Breast epithelium (tissue), 3 donors: ENCODE measurements at regions not wholly inside any gene's neighbourhood (a gene's known extent, or its start where the extent isn't known, plus 50 kb on each side); places are given as distances from the start of the nearest gene placed in this dataset.

ENCODE experiments used
- POLR2AphosphoS5 ChIP-seq, 3 donors: sonication (generic); formaldehyde crosslinking; IDR thresholded peaks; one replicate each; pipeline ENCODE4 v1.6.1; 2017; ENCODE audit warnings: antibody characterized with exemption in 3 of 3
- TF ChIP-seq, protein P1 (sequence below), 3 donors: fragments of 450-650 bp; IDR thresholded peaks; one replicate each; pipeline ENCODE4 v1.5.1; 2016 to 2017; ENCODE audit warnings: antibody characterized with exemption in 3 of 3, mild to moderate bottlenecking in 3 of 3, moderate library complexity in 3 of 3

DNA sequence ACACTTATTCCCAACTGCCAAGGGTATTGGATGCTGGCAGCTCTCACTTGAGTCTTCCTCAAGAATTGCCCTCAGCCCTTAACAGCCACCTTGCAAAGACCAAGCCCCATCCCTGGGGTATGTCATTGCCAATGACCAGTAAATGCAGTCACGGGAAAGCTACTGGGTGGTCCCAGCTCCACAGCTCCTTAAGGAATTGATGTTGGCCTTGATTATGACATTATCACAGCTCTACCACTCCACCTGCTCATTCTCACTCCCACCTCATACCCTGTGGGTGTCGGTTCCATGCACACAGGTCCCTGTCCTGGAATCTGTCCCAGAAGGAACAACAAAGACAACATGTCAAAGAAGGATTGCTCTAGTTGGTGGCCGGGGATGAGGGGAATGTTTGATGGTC lies 60.5 kb upstream of the GJB5 start:
- TF ChIP-seq, protein P1, sequence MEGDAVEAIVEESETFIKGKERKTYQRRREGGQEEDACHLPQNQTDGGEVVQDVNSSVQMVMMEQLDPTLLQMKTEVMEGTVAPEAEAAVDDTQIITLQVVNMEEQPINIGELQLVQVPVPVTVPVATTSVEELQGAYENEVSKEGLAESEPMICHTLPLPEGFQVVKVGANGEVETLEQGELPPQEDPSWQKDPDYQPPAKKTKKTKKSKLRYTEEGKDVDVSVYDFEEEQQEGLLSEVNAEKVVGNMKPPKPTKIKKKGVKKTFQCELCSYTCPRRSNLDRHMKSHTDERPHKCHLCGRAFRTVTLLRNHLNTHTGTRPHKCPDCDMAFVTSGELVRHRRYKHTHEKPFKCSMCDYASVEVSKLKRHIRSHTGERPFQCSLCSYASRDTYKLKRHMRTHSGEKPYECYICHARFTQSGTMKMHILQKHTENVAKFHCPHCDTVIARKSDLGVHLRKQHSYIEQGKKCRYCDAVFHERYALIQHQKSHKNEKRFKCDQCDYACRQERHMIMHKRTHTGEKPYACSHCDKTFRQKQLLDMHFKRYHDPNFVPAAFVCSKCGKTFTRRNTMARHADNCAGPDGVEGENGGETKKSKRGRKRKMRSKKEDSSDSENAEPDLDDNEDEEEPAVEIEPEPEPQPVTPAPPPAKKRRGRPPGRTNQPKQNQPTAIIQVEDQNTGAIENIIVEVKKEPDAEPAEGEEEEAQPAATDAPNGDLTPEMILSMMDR (IDR thresholded peaks at IDR 0.05): no peak
- no peak for TF ChIP-seq POLR2AphosphoS5 (IDR thresholded peaks at IDR 0.05)
